Iris pigment epithelial cell (primary cell): ENCODE measurements at regions not wholly inside any gene's neighbourhood (a gene's known extent, or its start where the extent isn't known, plus 50 kb on each side); places are given as distances from the start of the nearest gene placed in this dataset.
"Not testable (repeated sequence)": the region's sequence is repeated elsewhere in the genome, so short reads cannot be mapped to it uniquely, and the experiment has no call there.

ENCODE experiments used
- DNase-seq: peaks from one replicate; pipeline ENCODE4 v3.0.0-alpha.2; 2011; ENCODE audit warnings: low read depth

- peak; percentile 6 for DNase-seq
Measured at GRCh38 chr1:222950892-222951291, 136.1 kb downstream of the DISP1 start.

- no peak for DNase-seq
Measured at GRCh38 chr1:222953585-222953984, 138.7 kb downstream of the DISP1 start.

GRCh38 chr1:222955964-222956363 is 141.1 kb downstream of the DISP1 start:
- no peak for DNase-seq

GRCh38 chr1:222956601-222957000 is 141.8 kb downstream of the DISP1 start:
- no peak for DNase-seq

GRCh38 chr1:222967466-222968240 is 152.8 kb downstream of the DISP1 start:
- no peak for DNase-seq

GRCh38 chr1:222970040-222970439 is 155.2 kb downstream of the DISP1 start:
- no peak for DNase-seq

- DNase-seq = no peak
Measured at GRCh38 chr1:222970711-222971110, 155.9 kb downstream of the DISP1 start.

- no peak for DNase-seq
Measured at GRCh38 chr1:222971146-222971545, 156.3 kb downstream of the DISP1 start.

GRCh38 chr1:222973561-222973960 is 158.7 kb downstream of the DISP1 start:
- DNase-seq = no peak

GRCh38 chr1:222974496-222974895 is 159.7 kb downstream of the DISP1 start:
- peak; percentile 88 for DNase-seq

- peak; percentile 36 for DNase-seq
Measured at GRCh38 chr1:222975472-222976122, 160.8 kb downstream of the DISP1 start.

- no peak for DNase-seq
Measured at GRCh38 chr1:222976453-222976852, 161.6 kb downstream of the DISP1 start.

- DNase-seq = not testable (repeated sequence)
Measured at GRCh38 chr1:222977294-222977693, 162.5 kb downstream of the DISP1 start.

GRCh38 chr1:222979561-222979960 is 163.5 kb downstream of the TLR5 start:
- DNase-seq = no peak

- DNase-seq = no peak
Measured at GRCh38 chr1:222987674-222988076, 155.4 kb downstream of the TLR5 start.

- no peak for DNase-seq
Measured at GRCh38 chr1:222989443-222989842, 153.6 kb downstream of the TLR5 start.

GRCh38 chr1:222991177-222991576 is 151.9 kb downstream of the TLR5 start:
- DNase-seq = no peak

GRCh38 chr1:222991908-222992307 is 151.1 kb downstream of the TLR5 start:
- DNase-seq = no peak

GRCh38 chr1:222994511-222995235 is 148.4 kb downstream of the TLR5 start:
- DNase-seq = peak; percentile 59

GRCh38 chr1:222995236-222995580 is 147.8 kb downstream of the TLR5 start:
- DNase-seq = no peak

GRCh38 chr1:222995620-222996309 is 147.3 kb downstream of the TLR5 start:
- no peak for DNase-seq

- no peak for DNase-seq
Measured at GRCh38 chr1:222996310-222996975, 146.6 kb downstream of the TLR5 start.
